ENCODE measurements at regions not wholly inside any gene's neighbourhood (a gene's known extent, or its start where the extent isn't known, plus 50 kb on each side); places are given as distances from the start of the nearest gene placed in this dataset.

DNA sequence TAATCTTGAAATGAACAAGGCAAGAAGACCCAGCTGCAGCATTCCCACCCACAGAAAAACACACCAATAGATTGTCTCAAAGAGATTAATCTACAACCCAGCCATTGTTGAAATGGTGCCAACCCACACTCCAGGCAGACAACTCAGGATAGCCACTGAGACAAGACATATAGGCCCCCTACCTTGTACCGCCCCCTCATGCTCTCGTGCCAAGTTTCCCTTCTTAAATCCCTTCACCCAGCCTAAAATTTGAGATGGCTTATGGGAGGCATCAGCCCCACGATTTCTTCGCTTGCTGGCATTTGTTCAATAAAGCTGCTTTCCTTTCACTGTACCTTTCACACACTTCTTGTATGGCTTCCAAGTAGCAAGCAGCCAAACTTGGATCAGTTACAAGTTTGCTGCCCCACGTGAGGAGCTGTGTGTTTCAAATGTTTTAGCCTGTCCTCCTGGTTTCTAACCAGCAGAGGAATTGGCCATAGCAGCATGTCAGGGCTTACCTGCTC is 1754.1 kb downstream of the C4orf33 start:
- H3K36me3 ChIP-seq (ENCODE audit: insufficient read depth, low read length) = no peaks in the 10 kb centered on the region
- no peak overlapping the region for H2AFZ ChIP-seq (ENCODE audit: low read depth, low read length)
- no peak overlapping the region for H3K4me2 ChIP-seq (ENCODE audit: low read length)
- H3K9me2 ChIP-seq (ENCODE audit: insufficient read depth, low read length) = no peaks in the 10 kb centered on the region
- no peak overlapping the region for H3K27ac ChIP-seq (ENCODE audit: low read length)
- H3K9me3 ChIP-seq (ENCODE audit: low read length) = no peaks in the 10 kb centered on the region
- no peak overlapping the region for H3K9ac ChIP-seq (ENCODE audit: low read length)
- H4K20me1 ChIP-seq (ENCODE audit: insufficient read depth) = no peaks in the 10 kb centered on the region
- no peak overlapping the region for H3K4me3 ChIP-seq (ENCODE audit: low read length)
- TF ChIP-seq EP300 (conservative IDR thresholded peaks at IDR 0.05; ENCODE audit: poor library complexity, severe bottlenecking) (no peak), CTCF (IDR thresholded peaks at IDR 0.05; ENCODE audit: poor library complexity, severe bottlenecking) (no peak), TAF1 (IDR thresholded peaks at IDR 0.05; ENCODE audit: low read depth) (no peak), POLR2AphosphoS5 (IDR thresholded peaks at IDR 0.05) (no peak), RAD21 (conservative IDR thresholded peaks at IDR 0.05) (no peak), SMC3 (conservative IDR thresholded peaks at IDR 0.05; ENCODE audit: poor library complexity) (no peak), EZH2 (IDR thresholded peaks at IDR 0.05; ENCODE audit: borderline replicate concordance, insufficient read depth, low read length, poor library complexity, severe bottlenecking) (no peak), MXI1 (conservative IDR thresholded peaks at IDR 0.05; ENCODE audit: poor library complexity, severe bottlenecking) (no peak)
- TF ChIP-seq, protein P1, sequence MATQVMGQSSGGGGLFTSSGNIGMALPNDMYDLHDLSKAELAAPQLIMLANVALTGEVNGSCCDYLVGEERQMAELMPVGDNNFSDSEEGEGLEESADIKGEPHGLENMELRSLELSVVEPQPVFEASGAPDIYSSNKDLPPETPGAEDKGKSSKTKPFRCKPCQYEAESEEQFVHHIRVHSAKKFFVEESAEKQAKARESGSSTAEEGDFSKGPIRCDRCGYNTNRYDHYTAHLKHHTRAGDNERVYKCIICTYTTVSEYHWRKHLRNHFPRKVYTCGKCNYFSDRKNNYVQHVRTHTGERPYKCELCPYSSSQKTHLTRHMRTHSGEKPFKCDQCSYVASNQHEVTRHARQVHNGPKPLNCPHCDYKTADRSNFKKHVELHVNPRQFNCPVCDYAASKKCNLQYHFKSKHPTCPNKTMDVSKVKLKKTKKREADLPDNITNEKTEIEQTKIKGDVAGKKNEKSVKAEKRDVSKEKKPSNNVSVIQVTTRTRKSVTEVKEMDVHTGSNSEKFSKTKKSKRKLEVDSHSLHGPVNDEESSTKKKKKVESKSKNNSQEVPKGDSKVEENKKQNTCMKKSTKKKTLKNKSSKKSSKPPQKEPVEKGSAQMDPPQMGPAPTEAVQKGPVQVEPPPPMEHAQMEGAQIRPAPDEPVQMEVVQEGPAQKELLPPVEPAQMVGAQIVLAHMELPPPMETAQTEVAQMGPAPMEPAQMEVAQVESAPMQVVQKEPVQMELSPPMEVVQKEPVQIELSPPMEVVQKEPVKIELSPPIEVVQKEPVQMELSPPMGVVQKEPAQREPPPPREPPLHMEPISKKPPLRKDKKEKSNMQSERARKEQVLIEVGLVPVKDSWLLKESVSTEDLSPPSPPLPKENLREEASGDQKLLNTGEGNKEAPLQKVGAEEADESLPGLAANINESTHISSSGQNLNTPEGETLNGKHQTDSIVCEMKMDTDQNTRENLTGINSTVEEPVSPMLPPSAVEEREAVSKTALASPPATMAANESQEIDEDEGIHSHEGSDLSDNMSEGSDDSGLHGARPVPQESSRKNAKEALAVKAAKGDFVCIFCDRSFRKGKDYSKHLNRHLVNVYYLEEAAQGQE (IDR thresholded peaks at IDR 0.05; ENCODE audit: borderline replicate concordance) = no peak
- H3K79me2 ChIP-seq (replicated peaks; ENCODE audit: insufficient read depth, low read length) = no peaks in the 10 kb centered on the region
- H3F3A ChIP-seq (ENCODE audit: insufficient read depth, low read length, poor library complexity, severe bottlenecking) = no peaks in the 10 kb centered on the region
- no peaks in the 10 kb centered on the region for H3K27me3 ChIP-seq (ENCODE audit: insufficient read depth, low read depth, low read length)

DNA sequence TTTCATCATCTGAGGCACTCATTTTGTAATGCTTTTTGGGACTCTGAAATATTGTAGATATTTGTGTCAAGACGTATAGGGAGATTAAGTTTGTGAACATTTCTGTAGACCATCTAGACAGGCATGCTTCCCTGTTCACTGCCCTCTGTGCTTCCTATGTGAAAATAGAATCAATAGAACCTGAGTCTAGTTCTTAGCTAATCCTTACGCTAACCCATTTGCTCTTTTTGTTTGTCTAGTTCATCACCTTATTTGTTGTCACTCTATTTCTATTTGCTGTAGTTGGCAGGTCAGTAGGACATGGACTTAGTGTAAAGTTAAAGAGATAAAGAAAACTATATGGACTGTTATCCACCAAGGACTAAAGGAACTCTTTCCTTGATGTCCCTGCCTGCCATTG is 1755.2 kb downstream of the C4orf33 start:
- no peaks in the 10 kb centered on the region for H3K36me3 ChIP-seq (ENCODE audit: insufficient read depth, low read length)
- H3F3A ChIP-seq (ENCODE audit: insufficient read depth, low read length, poor library complexity, severe bottlenecking) = no peaks in the 10 kb centered on the region
- H3K9ac ChIP-seq (ENCODE audit: low read length) = no peak overlapping the region
- no peak for TF ChIP-seq RAD21 (conservative IDR thresholded peaks at IDR 0.05)
- no peak overlapping the region for H3K4me3 ChIP-seq (ENCODE audit: low read length)
- no peak overlapping the region for H3K4me2 ChIP-seq (ENCODE audit: low read length)
- no peaks in the 10 kb centered on the region for H3K9me2 ChIP-seq (ENCODE audit: insufficient read depth, low read length)
- no peaks in the 10 kb centered on the region for H3K79me2 ChIP-seq (replicated peaks; ENCODE audit: insufficient read depth, low read length)
- no peak overlapping the region for H3K27ac ChIP-seq (ENCODE audit: low read length)
- H4K20me1 ChIP-seq (ENCODE audit: insufficient read depth) = no peaks in the 10 kb centered on the region
- no peaks in the 10 kb centered on the region for H3K27me3 ChIP-seq (ENCODE audit: insufficient read depth, low read depth, low read length)
- no peaks in the 10 kb centered on the region for H3K9me3 ChIP-seq (ENCODE audit: low read length)
- H2AFZ ChIP-seq (ENCODE audit: low read depth, low read length) = no peak overlapping the region

- no peaks in the 10 kb centered on the region for H3K9me2 ChIP-seq (ENCODE audit: insufficient read depth, low read length)
- no peak overlapping the region for H3K27ac ChIP-seq (ENCODE audit: low read length)
- no peaks in the 10 kb centered on the region for H3K9me3 ChIP-seq (ENCODE audit: low read length)
- H3F3A ChIP-seq (ENCODE audit: insufficient read depth, low read length, poor library complexity, severe bottlenecking) = no peaks in the 10 kb centered on the region
- no peak overlapping the region for H2AFZ ChIP-seq (ENCODE audit: low read depth, low read length)
- H3K9ac ChIP-seq (ENCODE audit: low read length) = no peak overlapping the region
- H3K79me2 ChIP-seq (replicated peaks; ENCODE audit: insufficient read depth, low read length) = no peaks in the 10 kb centered on the region
- no peaks in the 10 kb centered on the region for H4K20me1 ChIP-seq (ENCODE audit: insufficient read depth)
- no peak overlapping the region for H3K4me3 ChIP-seq (ENCODE audit: low read length)
- TF ChIP-seq RAD21 (conservative IDR thresholded peaks at IDR 0.05) = no peak
- TF ChIP-seq TAF1 (IDR thresholded peaks at IDR 0.05; ENCODE audit: low read depth) = no peak
- no peak for TF ChIP-seq POLR2AphosphoS5 (IDR thresholded peaks at IDR 0.05)
- no peak for TF ChIP-seq EZH2 (IDR thresholded peaks at IDR 0.05; ENCODE audit: borderline replicate concordance, insufficient read depth, low read length, poor library complexity, severe bottlenecking)
- no peak for TF ChIP-seq MXI1 (conservative IDR thresholded peaks at IDR 0.05; ENCODE audit: poor library complexity, severe bottlenecking)
- no peaks in the 10 kb centered on the region for H3K36me3 ChIP-seq (ENCODE audit: insufficient read depth, low read length)
- H3K4me2 ChIP-seq (ENCODE audit: low read length) = no peak overlapping the region
- H3K27me3 ChIP-seq (ENCODE audit: insufficient read depth, low read depth, low read length) = no peaks in the 10 kb centered on the region
Measured at GRCh38 chr4:130851932-130852331, 1756.0 kb downstream of the C4orf33 start.

Data from neural cell (in vitro differentiated cells).